ENCODE measurements at regions not wholly inside any gene's neighbourhood (a gene's known extent, or its start where the extent isn't known, plus 50 kb on each side); places are given as distances from the start of the nearest gene placed in this dataset.

GRCh38 chr6:26149240-26149639, 62.0 kb downstream of the HFE start:
- no peak for TF ChIP-seq CTCF (IDR thresholded peaks at IDR 0.05; ENCODE audit: insufficient read depth, low read length, severe bottlenecking)
- Histone ChIP-seq H3K27me3 (ENCODE audit: control insufficient read depth, insufficient read depth, low read length) (no peaks in the 10 kb centered on the region), H3K36me3 (ENCODE audit: control insufficient read depth, insufficient read depth, low read length) (no peaks in the 10 kb centered on the region), H3K4me3 (ENCODE audit: low read depth, low read length) (no peak overlapping the region)
- DNase-seq (ENCODE audit: low read depth) (no peak), FAIRE-seq (no peak)

- no peak overlapping the region for H3K4me3 ChIP-seq (ENCODE audit: low read depth, low read length)
- no peaks in the 10 kb centered on the region for H3K36me3 ChIP-seq (ENCODE audit: control insufficient read depth, insufficient read depth, low read length)
- TF ChIP-seq CTCF (IDR thresholded peaks at IDR 0.05; ENCODE audit: insufficient read depth, low read length, severe bottlenecking): no peak
- peak; percentile 88 for DNase-seq (ENCODE audit: low read depth)
- H3K27me3 ChIP-seq (ENCODE audit: control insufficient read depth, insufficient read depth, low read length): no peaks in the 10 kb centered on the region
- no peak for FAIRE-seq
These were observed 65.2 kb downstream of the HFE start for GRCh38 chr6:26152226-26153101.

DNA sequence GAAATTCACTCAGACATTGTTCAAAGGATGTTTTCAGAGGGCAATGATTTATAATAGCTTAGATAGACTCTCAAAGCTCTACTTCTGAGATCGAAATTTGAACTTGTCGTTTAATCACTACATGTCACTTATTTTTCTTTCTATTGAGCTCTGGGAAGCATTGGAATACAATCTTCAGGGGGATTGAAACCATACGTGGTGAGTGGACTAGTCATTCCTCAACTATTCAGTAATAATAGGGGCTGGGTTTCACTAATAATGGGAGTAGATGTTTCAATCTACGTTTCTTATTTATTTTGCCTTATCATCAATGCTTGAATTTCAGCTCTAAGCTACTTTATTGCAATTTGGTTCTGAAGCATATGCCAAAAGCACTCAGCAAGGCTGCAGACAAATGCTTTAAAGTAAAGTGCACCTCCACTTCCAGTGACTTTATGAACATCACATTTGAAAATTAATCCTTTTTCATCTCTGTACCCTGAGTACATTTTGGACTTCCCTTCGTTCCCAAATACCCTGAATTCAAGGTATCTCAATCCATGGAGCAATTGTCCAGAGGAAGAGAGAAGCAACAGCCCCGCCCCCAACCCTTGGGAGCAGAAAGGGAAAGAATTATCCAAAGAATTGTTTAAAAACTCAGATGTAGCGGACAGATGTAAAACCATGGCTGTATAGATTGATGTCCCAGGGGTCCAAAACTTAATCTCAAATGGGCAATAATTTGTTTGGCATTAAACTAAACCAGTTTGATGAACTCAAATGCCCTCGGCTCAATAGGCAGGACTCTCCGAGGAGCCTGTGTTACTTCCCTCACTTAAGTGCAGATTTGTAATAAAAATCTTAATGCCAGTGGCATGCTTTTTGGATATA, 68.1 kb downstream of the HFE start:
- no peak for FAIRE-seq
- Histone ChIP-seq H3K27me3 (ENCODE audit: control insufficient read depth, insufficient read depth, low read length) (no peaks in the 10 kb centered on the region), H3K36me3 (ENCODE audit: control insufficient read depth, insufficient read depth, low read length) (no peaks in the 10 kb centered on the region), H3K4me3 (ENCODE audit: low read depth, low read length) (peak overlapping the region; percentile 76)
- peak; percentile 27 for DNase-seq (ENCODE audit: low read depth)
- no peak for TF ChIP-seq CTCF (IDR thresholded peaks at IDR 0.05; ENCODE audit: insufficient read depth, low read length, severe bottlenecking)

GRCh38 chr6:26156105-26156849, 69.0 kb downstream of the HFE start:
- TF ChIP-seq CTCF (IDR thresholded peaks at IDR 0.05; ENCODE audit: insufficient read depth, low read length, severe bottlenecking): peak; percentile 16
- Histone ChIP-seq H3K4me3 (ENCODE audit: low read depth, low read length) (peak overlapping the region; percentile 76), H3K27me3 (ENCODE audit: control insufficient read depth, insufficient read depth, low read length) (no peaks in the 10 kb centered on the region), H3K36me3 (ENCODE audit: control insufficient read depth, insufficient read depth, low read length) (no peaks in the 10 kb centered on the region)
- DNase-seq (ENCODE audit: low read depth): peak; percentile 78
- FAIRE-seq: no peak

GRCh38 chr6:26156850-26157250, 69.6 kb downstream of the HFE start:
- FAIRE-seq: no peak
- TF ChIP-seq CTCF (IDR thresholded peaks at IDR 0.05; ENCODE audit: insufficient read depth, low read length, severe bottlenecking): no peak
- Histone ChIP-seq H3K27me3 (ENCODE audit: control insufficient read depth, insufficient read depth, low read length) (no peaks in the 10 kb centered on the region), H3K36me3 (ENCODE audit: control insufficient read depth, insufficient read depth, low read length) (no peaks in the 10 kb centered on the region), H3K4me3 (ENCODE audit: low read depth, low read length) (peak overlapping the region; percentile 76)
- DNase-seq (ENCODE audit: low read depth): no peak
